HL-60 (cell line): ENCODE measurements at regions not wholly inside any gene's neighbourhood (a gene's known extent, or its start where the extent isn't known, plus 50 kb on each side); places are given as distances from the start of the nearest gene placed in this dataset.

Experiments used
- POLR2AphosphoS5 ChIP-seq: IDR thresholded peaks from 2 replicates; pipeline ENCODE4 v1.6.1; 2012; ENCODE audit warnings: low read depth
- SPI1 ChIP-seq: IDR thresholded peaks from 2 replicates; pipeline ENCODE4 v1.6.1; 2012; ENCODE audit warnings: low read depth, mild to moderate bottlenecking, borderline replicate concordance
- TF ChIP-seq, protein P1 (sequence below): IDR thresholded peaks from one replicate; pipeline ENCODE4 v1.5.1; 2011; ENCODE audit warnings: low read length, control low read depth, inconsistent platforms; ENCODE audit not compliant: insufficient read depth
- TF ChIP-seq, protein P2 (sequence below): IDR thresholded peaks from 2 replicates; pipeline ENCODE4 v1.6.1; 2012; ENCODE audit warnings: low read depth; ENCODE audit not compliant: insufficient replicate concordance

DNA sequence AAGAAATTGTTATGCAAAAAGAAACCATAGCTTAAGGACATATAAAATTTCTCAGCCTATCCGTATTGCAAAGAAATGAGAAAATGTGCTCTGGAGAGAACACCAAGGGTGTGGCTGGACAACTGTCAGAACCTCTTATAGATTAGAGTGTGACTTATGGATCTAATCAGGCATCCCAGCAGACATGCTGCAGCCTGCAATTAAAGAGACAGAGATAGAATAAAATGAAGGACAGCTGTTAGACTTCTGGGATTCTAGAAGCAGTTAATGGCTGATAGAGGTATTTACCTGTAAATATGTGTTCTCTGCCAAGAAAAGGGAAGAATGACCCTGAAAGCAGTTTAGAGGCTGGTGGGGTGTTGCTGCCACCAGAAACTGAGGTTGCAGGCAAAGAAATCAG is 160.1 kb upstream of the KIF2B start:
- TF ChIP-seq, protein P1, sequence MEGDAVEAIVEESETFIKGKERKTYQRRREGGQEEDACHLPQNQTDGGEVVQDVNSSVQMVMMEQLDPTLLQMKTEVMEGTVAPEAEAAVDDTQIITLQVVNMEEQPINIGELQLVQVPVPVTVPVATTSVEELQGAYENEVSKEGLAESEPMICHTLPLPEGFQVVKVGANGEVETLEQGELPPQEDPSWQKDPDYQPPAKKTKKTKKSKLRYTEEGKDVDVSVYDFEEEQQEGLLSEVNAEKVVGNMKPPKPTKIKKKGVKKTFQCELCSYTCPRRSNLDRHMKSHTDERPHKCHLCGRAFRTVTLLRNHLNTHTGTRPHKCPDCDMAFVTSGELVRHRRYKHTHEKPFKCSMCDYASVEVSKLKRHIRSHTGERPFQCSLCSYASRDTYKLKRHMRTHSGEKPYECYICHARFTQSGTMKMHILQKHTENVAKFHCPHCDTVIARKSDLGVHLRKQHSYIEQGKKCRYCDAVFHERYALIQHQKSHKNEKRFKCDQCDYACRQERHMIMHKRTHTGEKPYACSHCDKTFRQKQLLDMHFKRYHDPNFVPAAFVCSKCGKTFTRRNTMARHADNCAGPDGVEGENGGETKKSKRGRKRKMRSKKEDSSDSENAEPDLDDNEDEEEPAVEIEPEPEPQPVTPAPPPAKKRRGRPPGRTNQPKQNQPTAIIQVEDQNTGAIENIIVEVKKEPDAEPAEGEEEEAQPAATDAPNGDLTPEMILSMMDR: no peak
- TF ChIP-seq, protein P2, sequence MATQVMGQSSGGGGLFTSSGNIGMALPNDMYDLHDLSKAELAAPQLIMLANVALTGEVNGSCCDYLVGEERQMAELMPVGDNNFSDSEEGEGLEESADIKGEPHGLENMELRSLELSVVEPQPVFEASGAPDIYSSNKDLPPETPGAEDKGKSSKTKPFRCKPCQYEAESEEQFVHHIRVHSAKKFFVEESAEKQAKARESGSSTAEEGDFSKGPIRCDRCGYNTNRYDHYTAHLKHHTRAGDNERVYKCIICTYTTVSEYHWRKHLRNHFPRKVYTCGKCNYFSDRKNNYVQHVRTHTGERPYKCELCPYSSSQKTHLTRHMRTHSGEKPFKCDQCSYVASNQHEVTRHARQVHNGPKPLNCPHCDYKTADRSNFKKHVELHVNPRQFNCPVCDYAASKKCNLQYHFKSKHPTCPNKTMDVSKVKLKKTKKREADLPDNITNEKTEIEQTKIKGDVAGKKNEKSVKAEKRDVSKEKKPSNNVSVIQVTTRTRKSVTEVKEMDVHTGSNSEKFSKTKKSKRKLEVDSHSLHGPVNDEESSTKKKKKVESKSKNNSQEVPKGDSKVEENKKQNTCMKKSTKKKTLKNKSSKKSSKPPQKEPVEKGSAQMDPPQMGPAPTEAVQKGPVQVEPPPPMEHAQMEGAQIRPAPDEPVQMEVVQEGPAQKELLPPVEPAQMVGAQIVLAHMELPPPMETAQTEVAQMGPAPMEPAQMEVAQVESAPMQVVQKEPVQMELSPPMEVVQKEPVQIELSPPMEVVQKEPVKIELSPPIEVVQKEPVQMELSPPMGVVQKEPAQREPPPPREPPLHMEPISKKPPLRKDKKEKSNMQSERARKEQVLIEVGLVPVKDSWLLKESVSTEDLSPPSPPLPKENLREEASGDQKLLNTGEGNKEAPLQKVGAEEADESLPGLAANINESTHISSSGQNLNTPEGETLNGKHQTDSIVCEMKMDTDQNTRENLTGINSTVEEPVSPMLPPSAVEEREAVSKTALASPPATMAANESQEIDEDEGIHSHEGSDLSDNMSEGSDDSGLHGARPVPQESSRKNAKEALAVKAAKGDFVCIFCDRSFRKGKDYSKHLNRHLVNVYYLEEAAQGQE: no peak
- TF ChIP-seq POLR2AphosphoS5 (no peak), SPI1 (no peak)
